ENCODE measurements at regions not wholly inside any gene's neighbourhood (a gene's known extent, or its start where the extent isn't known, plus 50 kb on each side); places are given as distances from the start of the nearest gene placed in this dataset.

DNA sequence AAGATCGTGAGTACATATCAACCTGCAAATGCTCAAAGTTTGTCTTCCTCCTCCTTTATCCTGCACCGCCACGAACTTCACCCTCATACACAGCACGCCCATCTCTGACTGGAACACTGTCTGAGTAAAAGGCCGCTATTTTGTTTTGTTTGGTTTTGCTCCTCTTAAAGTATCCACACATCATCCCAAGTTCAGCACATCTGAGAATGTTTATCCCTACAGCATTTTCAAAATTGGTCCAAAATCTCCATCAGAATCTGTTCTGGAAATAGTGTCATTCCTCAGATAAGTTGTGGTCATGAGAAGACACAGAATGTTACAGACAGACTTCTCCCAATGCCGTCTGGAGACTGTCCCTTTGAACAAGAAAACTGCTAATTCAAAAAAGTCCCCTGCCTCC, 251.6 kb upstream of the ARID1B start:
- TF ChIP-seq, protein P1, sequence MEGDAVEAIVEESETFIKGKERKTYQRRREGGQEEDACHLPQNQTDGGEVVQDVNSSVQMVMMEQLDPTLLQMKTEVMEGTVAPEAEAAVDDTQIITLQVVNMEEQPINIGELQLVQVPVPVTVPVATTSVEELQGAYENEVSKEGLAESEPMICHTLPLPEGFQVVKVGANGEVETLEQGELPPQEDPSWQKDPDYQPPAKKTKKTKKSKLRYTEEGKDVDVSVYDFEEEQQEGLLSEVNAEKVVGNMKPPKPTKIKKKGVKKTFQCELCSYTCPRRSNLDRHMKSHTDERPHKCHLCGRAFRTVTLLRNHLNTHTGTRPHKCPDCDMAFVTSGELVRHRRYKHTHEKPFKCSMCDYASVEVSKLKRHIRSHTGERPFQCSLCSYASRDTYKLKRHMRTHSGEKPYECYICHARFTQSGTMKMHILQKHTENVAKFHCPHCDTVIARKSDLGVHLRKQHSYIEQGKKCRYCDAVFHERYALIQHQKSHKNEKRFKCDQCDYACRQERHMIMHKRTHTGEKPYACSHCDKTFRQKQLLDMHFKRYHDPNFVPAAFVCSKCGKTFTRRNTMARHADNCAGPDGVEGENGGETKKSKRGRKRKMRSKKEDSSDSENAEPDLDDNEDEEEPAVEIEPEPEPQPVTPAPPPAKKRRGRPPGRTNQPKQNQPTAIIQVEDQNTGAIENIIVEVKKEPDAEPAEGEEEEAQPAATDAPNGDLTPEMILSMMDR (IDR thresholded peaks at IDR 0.05), result no peak
- TF ChIP-seq POLR2A (IDR thresholded peaks at IDR 0.05), result no peak
- TF ChIP-seq POLR2AphosphoS5 (IDR thresholded peaks at IDR 0.05), result no peak
- TF ChIP-seq EP300 (IDR thresholded peaks at IDR 0.05), result no peak

Data from stomach (tissue), 4 donors.